CD4-positive, alpha-beta memory T cell (primary cell): ENCODE measurements at regions not wholly inside any gene's neighbourhood (a gene's known extent, or its start where the extent isn't known, plus 50 kb on each side); places are given as distances from the start of the nearest gene placed in this dataset.

Source experiments
- CTCF ChIA-PET: fragments of 350-600 bp; sonication (Branson Sonifier 250); formaldehyde crosslinking; loops from one replicate; lab custom pipeline; 2021; ENCODE audit warnings: inconsistent platforms; ENCODE audit not compliant: partially characterized antibody; lab: Charles Lee
- POLR2A ChIA-PET: fragments of 350-600 bp; sonication (Branson Sonifier 250); formaldehyde crosslinking; loops from one replicate; lab custom pipeline; 2021; ENCODE audit not compliant: partially characterized antibody; lab: Charles Lee
- DNase-seq, 5 donors: peaks; one replicate each; pipeline versions ENCODE4 v3.0.0 to v3.0.0-alpha.2; 2020 to 2022; ENCODE audit warnings: mixed read lengths in 1 of 5
- H3K27ac ChIP-seq: one replicate; pipeline ENCODE4 v1.7.0; 2013; ENCODE audit warnings: low read depth, low read length
- H3K27me3 ChIP-seq: 2 replicates; pipeline ENCODE4 v1.7.0; 2013; ENCODE audit warnings: mild to moderate bottlenecking, low read length, moderate library complexity; ENCODE audit not compliant: insufficient read depth
- H3K36me3 ChIP-seq: 2 replicates; pipeline ENCODE4 v1.7.0; 2013; ENCODE audit warnings: mild to moderate bottlenecking, low read length, moderate library complexity; ENCODE audit not compliant: insufficient read depth
- H3K4me1 ChIP-seq: 2 replicates; pipeline ENCODE4 v1.7.0; 2013; ENCODE audit warnings: mild to moderate bottlenecking, low read length, moderate library complexity; ENCODE audit not compliant: insufficient read depth
- H3K4me3 ChIP-seq, 2 donors: one replicate each; pipeline ENCODE4 v1.7.0; 2013; ENCODE audit warnings: low read length in 2 of 2, mild to moderate bottlenecking in 1 of 2
- H3K9me3 ChIP-seq, 2 donors: one replicate each; pipeline ENCODE4 v1.7.0; 2013; ENCODE audit warnings: low read length in 2 of 2, control low read depth in 1 of 2; ENCODE audit not compliant: control insufficient read depth in 1 of 2
- H3K27ac Mint-ChIP-seq, 7 donors: one replicate each; pipeline ENCODE4 v1.8.0; 2020 to 2021; ENCODE audit warnings: mixed read lengths in 7 of 7, mild to moderate bottlenecking in 6 of 7, inconsistent platforms in 3 of 7, moderate library complexity in 3 of 7
- H3K27me3 Mint-ChIP-seq, 2 donors: one replicate each; pipeline ENCODE4 v1.8.0; 2020 to 2021; ENCODE audit warnings: mixed read lengths in 2 of 2
- H3K36me3 Mint-ChIP-seq, 2 donors: one replicate each; pipeline ENCODE4 v1.8.0; 2020 to 2021; ENCODE audit warnings: mixed read lengths in 2 of 2, inconsistent platforms in 1 of 2, mild to moderate bottlenecking in 1 of 2
- H3K4me1 Mint-ChIP-seq, 4 donors: one replicate each; pipeline ENCODE4 v1.8.0; 2020 to 2021; ENCODE audit warnings: mixed read lengths in 4 of 4, mild to moderate bottlenecking in 1 of 4
- H3K4me3 Mint-ChIP-seq, 8 donors: one replicate each; pipeline ENCODE4 v1.8.0; 2020 to 2021; ENCODE audit warnings: mixed read lengths in 8 of 8, mild to moderate bottlenecking in 7 of 8, moderate library complexity in 6 of 8, inconsistent platforms in 3 of 8
- H3K9me3 Mint-ChIP-seq, 8 donors: one replicate each; pipeline ENCODE4 v1.8.0; 2020 to 2021; ENCODE audit warnings: mixed read lengths in 8 of 8, mild to moderate bottlenecking in 5 of 8, inconsistent platforms in 3 of 8, moderate library complexity in 1 of 8
- intact Hi-C: fragments of 100-400 bp; cut with micrococcal nuclease; formaldehyde crosslinking; loops from one replicate; pipeline ENCODE4 v1.15.1; 2023

DNA sequence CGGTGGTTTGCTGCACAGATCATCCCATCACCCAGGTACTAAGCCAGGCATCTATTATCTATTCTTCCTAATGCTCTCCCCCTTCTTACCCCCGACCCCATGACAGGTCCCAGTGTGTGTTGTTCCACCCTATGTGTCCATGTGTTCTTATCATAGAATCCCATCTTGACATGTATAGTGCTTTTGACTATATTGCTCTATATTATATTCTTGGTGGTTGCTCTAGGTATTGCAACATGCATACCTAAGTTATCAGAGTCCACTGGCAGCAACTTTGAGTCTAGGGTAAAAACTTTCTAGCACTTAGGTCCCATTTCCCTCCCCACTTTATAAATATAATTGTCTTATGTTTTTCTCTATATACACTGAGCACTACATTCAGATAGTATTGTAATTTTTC, 170.3 kb downstream of the TBX22 start:
- no peaks in the 10 kb centered on the region for H3K36me3 Mint-ChIP-seq
- Histone ChIP-seq H3K36me3 (no peaks in the 10 kb centered on the region), H3K27ac (no peak overlapping the region), H3K27me3 (no peaks in the 10 kb centered on the region), H3K4me3 (no peak overlapping the region), H3K4me1 (no peaks in the 10 kb centered on the region), H3K9me3 (no peaks in the 10 kb centered on the region)
- no peaks in the 10 kb centered on the region for H3K27me3 Mint-ChIP-seq
- CTCF ChIA-PET = no interaction called here
- intact Hi-C loops = no loop called here
- DNase-seq = no peak
- H3K27ac Mint-ChIP-seq = no peak overlapping the region
- no peaks in the 10 kb centered on the region for H3K4me1 Mint-ChIP-seq
- POLR2A ChIA-PET = no interaction called here
- no peak overlapping the region for H3K4me3 Mint-ChIP-seq
- peaks cover 0 to 4% (median 0%) of the 10 kb centered on the region in 8 donors for H3K9me3 Mint-ChIP-seq

DNA sequence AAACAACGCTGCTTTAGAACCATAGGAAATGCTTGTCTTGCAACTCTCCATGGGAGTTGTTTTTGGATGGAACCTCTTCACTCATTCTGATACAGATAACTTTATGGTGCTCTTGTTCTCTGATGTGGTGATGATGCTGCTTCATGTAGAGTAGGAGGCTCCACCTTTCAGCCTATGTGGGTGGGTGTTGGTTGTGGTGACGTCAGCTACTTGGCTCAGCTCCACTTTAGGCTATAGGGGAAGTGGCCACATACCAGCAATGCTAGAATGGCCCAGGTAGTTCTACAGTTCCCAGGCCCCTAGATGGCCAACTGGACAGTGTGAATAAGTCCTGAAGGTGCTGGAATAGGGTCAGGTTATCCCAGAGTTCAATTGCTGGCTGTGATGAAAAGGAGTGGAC, 192.1 kb downstream of the TBX22 start:
- H3K36me3 ChIP-seq = no peaks in the 10 kb centered on the region
- H3K4me3 Mint-ChIP-seq = no peak overlapping the region
- no peak for DNase-seq
- H3K4me3 ChIP-seq = no peak overlapping the region
- no peaks in the 10 kb centered on the region for H3K36me3 Mint-ChIP-seq
- no peaks in the 10 kb centered on the region for H3K27me3 Mint-ChIP-seq
- CTCF ChIA-PET = no interaction called here
- no peaks in the 10 kb centered on the region for H3K9me3 ChIP-seq
- peaks cover 0 to 2% (median 0%) of the 10 kb centered on the region in 8 donors for H3K9me3 Mint-ChIP-seq
- no peaks in the 10 kb centered on the region for H3K4me1 Mint-ChIP-seq
- H3K27ac Mint-ChIP-seq = peak overlapping the region in 1 of 7 donors; percentile 21
- H3K4me1 ChIP-seq = no peaks in the 10 kb centered on the region
- intact Hi-C loops = no loop called here
- no peaks in the 10 kb centered on the region for H3K27me3 ChIP-seq
- POLR2A ChIA-PET = no interaction called here
- no peak overlapping the region for H3K27ac ChIP-seq

DNA sequence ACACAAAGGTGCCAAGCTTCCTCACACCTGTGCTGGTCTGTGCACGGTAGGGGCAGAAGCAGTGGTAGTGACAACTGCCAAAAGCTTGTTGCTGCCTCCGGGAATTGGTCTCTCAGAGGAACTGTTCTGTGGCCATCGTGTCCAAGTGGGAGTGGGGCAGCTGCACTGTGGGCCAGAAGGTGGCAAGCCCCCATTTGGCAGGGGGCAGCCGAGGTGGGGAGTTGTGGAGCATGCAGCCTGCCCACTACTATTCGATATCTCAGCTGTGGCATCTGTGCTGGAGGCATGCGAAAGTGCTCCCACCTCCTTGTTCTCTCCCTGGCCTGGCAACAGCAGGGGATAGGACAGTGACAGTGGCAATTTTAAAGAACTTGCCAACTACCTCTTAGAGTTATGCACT, 192.8 kb downstream of the TBX22 start:
- H3K4me3 ChIP-seq = no peak overlapping the region
- H3K4me3 Mint-ChIP-seq = no peak overlapping the region
- CTCF ChIA-PET = no interaction called here

GRCh38 chrX:80216086-80216485, 201.5 kb downstream of the TBX22 start:
- Mint-ChIP-seq H3K36me3 (peaks cover 0 to 2% of the 10 kb centered on the region in 2 donors), H3K9me3 (peaks cover 0 to 31% (median 18%) of the 10 kb centered on the region in 8 donors), H3K4me1 (no peaks in the 10 kb centered on the region), H3K27ac (no peak overlapping the region), H3K27me3 (no peaks in the 10 kb centered on the region), H3K4me3 (no peak overlapping the region)
- Histone ChIP-seq H3K4me1 (no peaks in the 10 kb centered on the region), H3K36me3 (no peaks in the 10 kb centered on the region), H3K4me3 (no peak overlapping the region), H3K27ac (no peak overlapping the region), H3K27me3 (no peaks in the 10 kb centered on the region), H3K9me3 (no peaks in the 10 kb centered on the region)
- intact Hi-C loops = no loop called here
- ChIA-PET POLR2A (no interaction called here), CTCF (no interaction called here)
- no peak for DNase-seq

More for the DNA sequence above, 192.8 kb downstream of the TBX22 start:
- no peak overlapping the region for H3K27ac Mint-ChIP-seq
- H3K4me1 Mint-ChIP-seq = no peaks in the 10 kb centered on the region
- intact Hi-C loops = no loop called here
- no peaks in the 10 kb centered on the region for H3K9me3 ChIP-seq
- H3K9me3 Mint-ChIP-seq = peaks cover 0 to 2% (median 0%) of the 10 kb centered on the region in 8 donors
- no peaks in the 10 kb centered on the region for H3K27me3 Mint-ChIP-seq
- H3K27me3 ChIP-seq = no peaks in the 10 kb centered on the region
- no peaks in the 10 kb centered on the region for H3K4me1 ChIP-seq
- H3K36me3 Mint-ChIP-seq = no peaks in the 10 kb centered on the region
- POLR2A ChIA-PET = no interaction called here
- DNase-seq = no peak
- no peak overlapping the region for H3K27ac ChIP-seq
- no peaks in the 10 kb centered on the region for H3K36me3 ChIP-seq

DNA sequence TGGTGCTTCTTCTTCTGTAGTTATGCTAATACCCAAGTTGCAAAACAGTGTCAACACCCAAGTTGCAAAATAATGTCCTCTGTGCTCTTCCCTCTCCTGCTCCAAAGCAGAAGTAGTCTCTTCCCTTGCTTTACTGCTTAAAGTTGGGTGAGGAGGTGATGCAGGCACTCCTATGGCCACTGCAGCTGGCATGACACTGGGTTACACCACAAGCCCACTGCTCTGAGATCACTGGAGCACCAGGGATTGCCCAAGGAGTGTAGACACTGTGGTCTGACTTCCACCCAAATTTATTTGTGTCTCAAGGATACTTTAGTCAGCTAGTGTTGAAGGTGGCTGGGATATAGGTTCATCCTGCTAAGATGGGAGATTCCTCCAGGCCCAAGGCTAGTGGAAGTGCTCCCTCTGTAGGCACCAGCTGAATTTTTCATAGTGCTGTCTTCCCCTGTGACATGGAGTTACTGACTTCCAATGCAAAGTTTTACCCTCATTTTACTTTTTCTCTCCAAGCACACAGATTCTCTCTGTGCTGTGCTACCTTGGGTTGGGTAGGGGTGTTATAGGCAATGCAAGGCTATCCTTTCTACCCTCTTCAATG, 196.2 kb upstream of the TENT5D start:
- Histone ChIP-seq H3K27ac (no peak overlapping the region), H3K27me3 (no peaks in the 10 kb centered on the region), H3K4me1 (no peaks in the 10 kb centered on the region), H3K9me3 (no peaks in the 10 kb centered on the region), H3K36me3 (no peaks in the 10 kb centered on the region), H3K4me3 (no peak overlapping the region)
- H3K27me3 Mint-ChIP-seq = no peaks in the 10 kb centered on the region
- no peak for DNase-seq
- no peaks in the 10 kb centered on the region for H3K4me1 Mint-ChIP-seq
- CTCF ChIA-PET = no interaction called here
- intact Hi-C loops = no loop called here
- no peak overlapping the region for H3K27ac Mint-ChIP-seq
- H3K4me3 Mint-ChIP-seq = no peak overlapping the region
- H3K9me3 Mint-ChIP-seq = peaks cover 0 to 18% (median 4%) of the 10 kb centered on the region in 8 donors
- POLR2A ChIA-PET = no interaction called here
- no peaks in the 10 kb centered on the region for H3K36me3 Mint-ChIP-seq

DNA sequence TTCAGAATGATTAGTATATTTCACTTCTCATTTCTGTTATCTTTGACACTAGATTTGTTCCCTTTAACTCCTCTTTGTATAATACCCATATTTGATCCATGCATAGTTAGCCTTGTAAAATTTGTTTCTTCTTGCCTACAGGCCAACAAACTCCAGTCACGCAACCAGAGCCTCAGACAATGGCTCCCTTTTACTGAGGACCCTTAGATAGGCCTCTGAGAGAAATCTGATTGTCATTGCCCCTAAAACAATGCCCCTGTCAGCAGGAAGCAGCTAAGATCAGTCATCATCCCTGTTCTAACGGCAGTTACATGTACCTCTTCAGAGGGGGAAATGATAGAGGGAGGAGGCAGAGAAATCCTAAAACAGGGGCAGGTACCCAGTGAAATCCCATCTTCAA, 190.6 kb upstream of the TENT5D start:
- no peak overlapping the region for H3K27ac ChIP-seq
- no peaks in the 10 kb centered on the region for H3K4me1 ChIP-seq
- ChIA-PET CTCF (no interaction called here), POLR2A (no interaction called here)
- DNase-seq = no peak
- H3K4me3 Mint-ChIP-seq = no peak overlapping the region
- H3K9me3 Mint-ChIP-seq = peaks cover 0 to 1% (median 0%) of the 10 kb centered on the region in 8 donors
- no peaks in the 10 kb centered on the region for H3K36me3 Mint-ChIP-seq
- H3K4me3 ChIP-seq = no peak overlapping the region
- H3K4me1 Mint-ChIP-seq = no peaks in the 10 kb centered on the region
- no peaks in the 10 kb centered on the region for H3K27me3 Mint-ChIP-seq
- H3K9me3 ChIP-seq = no peaks in the 10 kb centered on the region
- no peak overlapping the region for H3K27ac Mint-ChIP-seq
- intact Hi-C loops = no loop called here
- no peaks in the 10 kb centered on the region for H3K36me3 ChIP-seq
- no peaks in the 10 kb centered on the region for H3K27me3 ChIP-seq

DNA sequence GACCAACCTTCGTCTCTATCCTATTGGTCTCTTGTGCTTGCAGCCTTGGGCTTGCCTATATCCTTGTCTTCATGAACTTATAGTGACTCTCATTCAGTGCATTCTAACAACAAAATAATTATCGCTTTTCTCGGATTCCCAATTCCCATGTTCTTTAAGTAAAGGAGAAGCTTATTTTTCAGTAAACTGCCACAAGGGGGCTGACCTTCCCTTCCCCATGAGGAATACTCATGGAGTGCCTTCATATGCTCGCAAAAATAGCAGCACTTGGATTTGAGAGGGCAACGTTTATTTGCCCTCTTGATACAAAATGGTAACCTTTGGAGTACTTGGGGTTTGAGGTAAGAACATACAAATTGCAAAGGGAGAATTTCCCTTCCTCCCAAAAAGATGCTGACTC, 183.2 kb upstream of the TENT5D start:
- Mint-ChIP-seq H3K27ac (no peak overlapping the region), H3K4me3 (no peak overlapping the region), H3K36me3 (no peaks in the 10 kb centered on the region), H3K4me1 (no peaks in the 10 kb centered on the region), H3K9me3 (peaks cover 0 to 5% (median 0%) of the 10 kb centered on the region in 8 donors), H3K27me3 (no peaks in the 10 kb centered on the region)
- ChIA-PET POLR2A (no interaction called here), CTCF (no interaction called here)
- intact Hi-C loops = no loop called here
- Histone ChIP-seq H3K27ac (no peak overlapping the region), H3K4me3 (no peak overlapping the region), H3K4me1 (no peaks in the 10 kb centered on the region), H3K27me3 (no peaks in the 10 kb centered on the region), H3K36me3 (no peaks in the 10 kb centered on the region), H3K9me3 (no peaks in the 10 kb centered on the region)
- no peak for DNase-seq

GRCh38 chrX:80246271-80246670, 174.0 kb upstream of the TENT5D start:
- no peak for DNase-seq
- H3K27me3 Mint-ChIP-seq = peaks cover 0 to 1% of the 10 kb centered on the region in 2 donors
- no peaks in the 10 kb centered on the region for H3K4me1 Mint-ChIP-seq
- Histone ChIP-seq H3K27ac (no peak overlapping the region), H3K27me3 (no peaks in the 10 kb centered on the region), H3K9me3 (no peaks in the 10 kb centered on the region), H3K4me1 (no peaks in the 10 kb centered on the region), H3K36me3 (no peaks in the 10 kb centered on the region), H3K4me3 (no peak overlapping the region)
- intact Hi-C loops = no loop called here
- H3K27ac Mint-ChIP-seq = no peak overlapping the region
- H3K36me3 Mint-ChIP-seq = no peaks in the 10 kb centered on the region
- no peak overlapping the region for H3K4me3 Mint-ChIP-seq
- peaks cover 0 to 3% (median 0%) of the 10 kb centered on the region in 8 donors for H3K9me3 Mint-ChIP-seq
- ChIA-PET POLR2A (no interaction called here), CTCF (no interaction called here)
